C4-2B (cell line): ENCODE measurements at regions not wholly inside any gene's neighbourhood (a gene's known extent, or its start where the extent isn't known, plus 50 kb on each side); places are given as distances from the start of the nearest gene placed in this dataset.

Source experiments
- CTCF ChIP-seq: fragments of 450-650 bp; conservative IDR thresholded peaks from 2 replicates; pipeline ENCODE4 v1.5.1; 2017; ENCODE audit warnings: mild to moderate bottlenecking
- ZFX ChIP-seq: fragments of 450-650 bp; IDR thresholded peaks from 2 replicates; pipeline ENCODE4 v1.6.1; 2017

GRCh38 chr9:106800701-106801270, 62.2 kb upstream of the ZNF462 start:
- TF ChIP-seq CTCF (no peak), ZFX (no peak)
